Activated B cell treated with CpG ODN at 0.5 μM for 24 hours (primary cell): ENCODE measurements at regions not wholly inside any gene's neighbourhood (a gene's known extent, or its start where the extent isn't known, plus 50 kb on each side); places are given as distances from the start of the nearest gene placed in this dataset.
"Not testable (repeated sequence)": the region's sequence is repeated elsewhere in the genome, so short reads cannot be mapped to it uniquely, and the experiment has no call there.

ENCODE experiments used
- ATAC-seq: fragments of 200-7000 bp; cut with Tn5 transposase; one replicate; pipeline ENCODE4 v1.10.0; 2021; ENCODE audit warnings: low read depth, mild to moderate bottlenecking, moderate library complexity
- CTCF ChIA-PET: fragments of 350-600 bp; sonication (Branson Sonifier 250); formaldehyde crosslinking; loops from one replicate; lab custom pipeline; 2021; ENCODE audit warnings: antibody characterized with exemption; lab: Charles Lee
- POLR2A ChIA-PET: fragments of 350-600 bp; sonication (Branson Sonifier 250); formaldehyde crosslinking; loops from one replicate; lab custom pipeline; 2021; ENCODE audit warnings: antibody characterized with exemption; lab: Charles Lee
- DNase-seq: peaks from one replicate; pipeline ENCODE4 v3.0.0; 2022
- H3K27ac Mint-ChIP-seq: one replicate; pipeline ENCODE4 v1.8.0; 2020; ENCODE audit warnings: mixed read lengths
- H3K27me3 Mint-ChIP-seq: one replicate; pipeline ENCODE4 v1.8.0; 2021; ENCODE audit warnings: mixed read lengths
- H3K36me3 Mint-ChIP-seq: one replicate; pipeline ENCODE4 v1.8.0; 2021; ENCODE audit warnings: low read depth, mixed read lengths
- H3K4me1 Mint-ChIP-seq: one replicate; pipeline ENCODE4 v1.8.0; 2021; ENCODE audit warnings: mixed read lengths
- H3K4me3 Mint-ChIP-seq: one replicate; pipeline ENCODE4 v1.8.0; 2020; ENCODE audit warnings: mild to moderate bottlenecking, mixed read lengths
- H3K9me3 Mint-ChIP-seq: one replicate; pipeline ENCODE4 v1.8.0; 2020; ENCODE audit warnings: mixed read lengths
- CTCF ChIP-seq: fragments of 200-600 bp; IDR thresholded peaks from one replicate; pipeline ENCODE4 v1.8.0; 2022; ENCODE audit warnings: antibody characterized with exemption, mild to moderate bottlenecking
- intact Hi-C: fragments of 100-400 bp; cut with micrococcal nuclease; formaldehyde crosslinking; loops from one replicate; pipeline ENCODE4 v1.15.1; 2024

GRCh38 chr3:75235631-75236030 lies 428.5 kb upstream of the FRG2C start:
- ATAC-seq (no peak), DNase-seq (no peak)
- intact Hi-C loops, result no loop called here
- no peak for TF ChIP-seq CTCF
- H3K4me1 Mint-ChIP-seq, result no peaks in the 10 kb centered on the region
- no peak overlapping the region for H3K27ac Mint-ChIP-seq
- ChIA-PET CTCF (no interaction called here), POLR2A (no interaction called here)
- H3K27me3 Mint-ChIP-seq, result no peaks in the 10 kb centered on the region
- no peaks in the 10 kb centered on the region for H3K9me3 Mint-ChIP-seq
- no peaks in the 10 kb centered on the region for H3K36me3 Mint-ChIP-seq
- no peak overlapping the region for H3K4me3 Mint-ChIP-seq

- ChIA-PET CTCF (no interaction called here), POLR2A (no interaction called here)
- DNase-seq (no peak), ATAC-seq (no peak)
- no peaks in the 10 kb centered on the region for H3K36me3 Mint-ChIP-seq
- no peaks in the 10 kb centered on the region for H3K4me1 Mint-ChIP-seq
- H3K4me3 Mint-ChIP-seq, result no peak overlapping the region
- no peaks in the 10 kb centered on the region for H3K27me3 Mint-ChIP-seq
- no peak for TF ChIP-seq CTCF
- no peaks in the 10 kb centered on the region for H3K9me3 Mint-ChIP-seq
- no peak overlapping the region for H3K27ac Mint-ChIP-seq
- intact Hi-C loops, result no loop called here
These were observed 427.1 kb upstream of the FRG2C start for GRCh38 chr3:75237053-75237452.

GRCh38 chr3:75237477-75237876 lies 426.7 kb upstream of the FRG2C start:
- Mint-ChIP-seq H3K9me3 (no peaks in the 10 kb centered on the region), H3K27me3 (no peaks in the 10 kb centered on the region), H3K27ac (no peak overlapping the region), H3K4me1 (no peaks in the 10 kb centered on the region), H3K36me3 (no peaks in the 10 kb centered on the region), H3K4me3 (no peak overlapping the region)
- TF ChIP-seq CTCF, result no peak
- CTCF ChIA-PET, result no interaction called here
- ATAC-seq, result no peak
- DNase-seq, result no peak
- POLR2A ChIA-PET, result no interaction called here
- intact Hi-C loops, result no loop called here

GRCh38 chr3:75241226-75241962 lies 422.7 kb upstream of the FRG2C start:
- H3K4me3 Mint-ChIP-seq, POLR2A ChIA-PET, H3K27me3 Mint-ChIP-seq, H3K4me1 Mint-ChIP-seq, CTCF ChIA-PET, ATAC-seq, DNase-seq, H3K9me3 Mint-ChIP-seq, H3K36me3 Mint-ChIP-seq, H3K27ac Mint-ChIP-seq, intact Hi-C loops: not testable (repeated sequence)

GRCh38 chr3:75242012-75242735 lies 422.0 kb upstream of the FRG2C start:
- TF ChIP-seq CTCF, result no peak
- DNase-seq, result no peak
- ChIA-PET POLR2A (no interaction called here), CTCF (no interaction called here)
- H3K4me1 Mint-ChIP-seq, result no peaks in the 10 kb centered on the region
- H3K36me3 Mint-ChIP-seq, result no peaks in the 10 kb centered on the region
- H3K9me3 Mint-ChIP-seq, result no peaks in the 10 kb centered on the region
- no peak for ATAC-seq
- H3K4me3 Mint-ChIP-seq, result no peak overlapping the region
- H3K27ac Mint-ChIP-seq, result no peak overlapping the region
- H3K27me3 Mint-ChIP-seq, result no peaks in the 10 kb centered on the region
- intact Hi-C loops, result no loop called here
